Non-pigmented ciliary epithelial cell (primary cell): ENCODE measurements at regions not wholly inside any gene's neighbourhood (a gene's known extent, or its start where the extent isn't known, plus 50 kb on each side); places are given as distances from the start of the nearest gene placed in this dataset.

ENCODE experiments used
- DNase-seq: peaks from one replicate; pipeline ENCODE4 v3.0.0-alpha.2; 2010; ENCODE audit warnings: low read depth

DNA sequence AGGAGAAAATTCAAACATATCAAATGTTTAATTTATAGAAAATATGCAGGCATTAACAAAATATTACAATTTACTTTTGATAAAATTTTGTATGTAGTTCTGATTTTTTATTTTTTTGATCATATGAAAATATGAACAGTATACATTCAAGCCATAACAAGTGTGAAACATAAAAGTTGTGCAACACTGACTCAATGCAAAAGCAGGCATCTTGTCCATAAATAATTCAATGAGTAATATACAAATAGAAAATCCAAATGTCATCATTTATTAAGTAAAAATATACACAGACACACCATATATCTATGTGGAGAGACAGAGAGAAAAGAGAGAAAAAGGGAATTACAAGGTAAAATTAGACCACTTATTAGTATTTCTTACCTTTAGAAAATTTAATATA is 1183.9 kb downstream of the SLITRK1 start:
- no peak for DNase-seq

DNA sequence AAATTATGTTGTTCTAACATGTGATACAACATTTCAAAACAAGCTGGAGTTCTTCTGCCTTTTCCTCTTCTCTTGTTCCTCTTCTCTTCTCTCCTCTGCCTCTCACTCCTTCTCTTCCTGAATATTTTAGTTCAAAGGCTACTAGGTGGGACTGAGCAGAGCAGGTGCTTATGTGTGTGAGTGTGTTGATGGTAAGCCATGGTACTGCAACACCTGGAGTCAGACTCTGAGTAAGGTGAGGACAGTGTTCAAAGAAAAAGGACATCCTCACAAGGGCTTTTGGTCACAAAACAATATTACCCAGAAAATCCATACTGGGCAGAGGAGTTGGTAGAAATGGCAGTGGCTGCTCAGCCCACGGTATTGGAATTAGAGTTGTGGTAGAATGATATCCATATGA is 1188.7 kb downstream of the SLITRK1 start:
- DNase-seq = no peak

- DNase-seq = no peak
These were observed 1193.8 kb downstream of the SLITRK1 start for GRCh38 chr13:82688400-82688994.

DNA sequence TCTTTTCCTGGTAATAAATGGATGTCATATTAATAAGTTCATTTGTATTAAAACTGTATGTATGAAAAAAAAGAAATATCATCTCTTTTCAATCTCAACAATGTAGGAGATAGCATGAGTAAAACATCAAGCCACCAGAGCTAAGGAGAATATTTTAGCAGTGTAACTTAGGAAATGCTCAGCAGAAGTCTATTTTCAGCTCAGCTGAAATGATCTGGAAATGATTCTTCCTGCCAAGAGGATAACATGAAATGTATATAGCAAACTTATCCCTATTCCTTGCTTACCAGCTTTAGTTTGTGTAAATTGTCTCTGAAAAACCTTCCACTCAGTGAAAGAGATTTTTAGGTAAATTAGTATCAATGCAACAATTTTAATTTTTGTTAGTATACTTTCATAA is 1194.4 kb downstream of the SLITRK1 start:
- DNase-seq = no peak

DNA sequence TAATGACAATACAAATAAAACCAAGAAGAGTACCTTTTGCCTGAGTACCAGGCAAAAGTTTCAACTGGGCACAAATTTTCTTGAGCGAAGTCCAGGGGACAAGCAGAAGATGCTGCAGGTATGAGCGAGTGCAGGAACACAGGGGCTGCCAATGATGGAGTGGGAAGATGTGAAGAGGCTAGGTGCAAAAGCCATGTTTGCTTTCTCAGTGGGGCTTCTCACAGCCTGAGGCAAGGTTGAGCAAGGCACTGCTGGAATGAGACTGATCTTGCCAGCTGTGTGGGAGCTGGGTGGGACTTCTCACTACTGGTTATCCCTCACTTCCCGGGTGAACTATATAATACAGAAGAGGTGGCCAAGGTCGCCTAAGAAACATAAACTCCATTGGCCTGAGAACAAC is 1200.7 kb downstream of the SLITRK1 start:
- DNase-seq = no peak

DNA sequence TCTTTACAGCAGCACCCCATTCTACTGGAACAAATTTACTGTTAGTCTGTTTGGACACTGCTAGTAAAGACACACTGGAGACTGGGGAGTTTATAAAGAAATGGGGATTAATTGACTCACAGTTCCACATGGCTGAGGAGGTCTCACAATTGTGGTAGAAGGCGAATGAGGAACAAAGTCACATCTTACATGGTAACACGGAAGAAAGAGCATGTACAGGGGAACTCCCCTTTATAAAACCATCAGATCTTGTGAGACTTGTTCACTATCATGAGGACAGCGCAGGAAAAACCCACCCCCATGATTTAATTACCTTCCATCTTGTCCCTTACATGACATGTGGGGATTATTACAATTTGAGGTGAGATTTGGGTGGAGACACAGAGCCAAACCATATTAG is 1204.2 kb downstream of the SLITRK1 start:
- no peak for DNase-seq

- no peak for DNase-seq
These were observed 1207.2 kb downstream of the SLITRK1 start for GRCh38 chr13:82675024-82675423.

- DNase-seq = no peak
These were observed 1207.7 kb downstream of the SLITRK1 start for GRCh38 chr13:82674546-82674945.

GRCh38 chr13:82672248-82672647 is 1210.0 kb downstream of the SLITRK1 start:
- no peak for DNase-seq

DNA sequence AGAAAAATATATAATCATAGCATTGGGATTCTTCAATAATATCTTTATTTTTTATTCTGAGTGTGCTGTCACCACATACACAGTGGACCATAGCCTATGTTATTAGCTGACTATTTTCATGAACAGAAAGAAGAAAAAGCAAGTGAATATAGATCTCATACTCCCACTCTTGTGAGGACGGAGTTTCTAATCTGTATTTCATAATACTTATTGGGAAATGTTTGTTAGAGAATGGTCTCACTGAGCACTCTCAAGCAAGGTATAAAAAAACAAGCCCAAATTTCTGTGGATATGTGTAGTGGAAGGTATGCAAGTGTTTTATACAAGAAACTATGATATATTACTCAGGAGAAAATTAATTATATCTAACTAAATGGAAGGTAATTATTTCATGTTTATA is 1218.1 kb downstream of the SLITRK1 start:
- DNase-seq = no peak

DNA sequence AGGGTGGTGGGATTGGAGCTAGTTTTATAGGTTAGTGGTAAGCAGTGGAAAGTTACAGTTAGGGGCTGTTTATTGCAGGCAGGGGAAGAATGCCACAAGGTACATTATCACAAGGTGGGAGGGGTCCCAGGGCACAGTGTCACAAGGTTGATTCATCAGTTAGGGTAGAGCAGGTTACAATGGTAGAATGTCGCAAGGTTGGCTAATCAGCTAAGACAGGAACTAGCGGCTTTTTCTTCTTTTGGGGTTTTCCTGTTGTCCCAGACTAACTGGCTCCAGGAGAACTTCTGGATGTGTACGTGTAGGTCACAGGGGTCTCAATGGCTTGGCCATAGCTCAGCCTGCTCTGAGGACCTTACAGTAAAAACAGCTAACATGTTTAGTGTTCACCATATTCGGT is 1221.1 kb downstream of the SLITRK1 start:
- DNase-seq = no peak

DNA sequence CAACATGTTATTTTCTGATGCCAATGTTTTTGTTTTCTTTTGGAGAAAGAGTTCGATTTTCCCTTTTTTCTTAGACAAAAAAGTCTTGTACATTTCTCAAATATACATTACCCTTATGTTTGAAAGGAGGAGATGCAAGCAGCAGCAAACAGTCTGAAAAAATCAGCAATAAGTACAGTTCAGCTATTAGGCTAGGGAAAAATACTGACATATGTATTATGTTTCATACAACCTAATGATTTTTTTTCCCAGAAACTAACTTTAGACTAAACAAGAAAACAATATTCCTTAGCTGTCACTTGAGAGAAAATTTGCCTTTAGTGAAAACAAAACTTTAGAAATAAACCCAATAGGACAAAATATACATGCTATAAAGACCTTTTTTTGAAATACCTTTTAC is 1223.5 kb downstream of the SLITRK1 start:
- DNase-seq = no peak

GRCh38 chr13:82657471-82657870 is 1224.8 kb downstream of the SLITRK1 start:
- DNase-seq = no peak

DNA sequence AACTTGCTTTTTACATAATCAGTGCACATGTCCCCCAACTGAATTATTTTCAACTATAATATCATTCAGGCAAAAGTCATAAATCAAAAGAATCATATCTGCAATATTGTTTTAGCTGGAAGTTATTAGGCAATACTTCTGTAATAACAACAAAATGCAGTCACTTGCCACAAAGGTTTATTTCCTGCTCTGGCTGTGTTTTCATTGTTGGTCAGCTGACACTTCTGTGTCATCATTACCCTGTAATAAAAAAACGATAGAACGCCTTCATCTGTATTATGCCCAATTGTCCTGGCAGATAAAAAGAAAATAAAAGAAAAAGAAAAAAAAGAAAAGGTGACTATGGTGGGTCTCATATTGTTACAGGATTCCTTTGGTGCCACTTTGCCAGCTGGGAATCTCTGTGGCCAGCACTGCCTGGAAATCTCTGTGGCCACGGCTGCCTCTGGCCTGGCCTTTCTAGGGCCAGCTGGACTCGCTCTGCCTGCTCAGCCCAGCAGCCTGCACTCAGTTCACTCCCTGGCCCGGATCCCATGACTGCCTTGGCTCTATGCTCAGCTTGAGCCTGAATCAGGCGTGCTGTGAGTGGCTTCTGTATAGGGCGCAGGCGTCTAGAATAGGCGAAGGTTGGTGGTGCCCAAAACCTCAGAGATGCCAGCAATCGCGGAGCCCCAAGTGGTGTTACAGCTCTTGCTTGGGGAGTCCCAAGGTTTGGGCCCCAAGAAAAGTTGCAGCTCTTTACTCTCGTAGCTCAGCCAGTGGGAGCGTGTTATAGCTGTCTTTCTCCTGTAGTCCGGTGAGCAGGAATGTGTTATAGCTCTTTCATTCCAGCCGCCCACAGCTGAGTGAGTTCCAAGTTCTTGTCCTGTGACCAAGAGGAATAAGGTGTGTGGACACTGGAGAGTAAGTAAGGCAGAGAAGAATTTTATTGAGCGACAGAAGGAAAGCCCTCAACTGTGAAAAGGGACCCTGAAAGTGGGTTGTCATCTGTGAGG is 1227.1 kb downstream of the SLITRK1 start:
- DNase-seq = no peak

DNA sequence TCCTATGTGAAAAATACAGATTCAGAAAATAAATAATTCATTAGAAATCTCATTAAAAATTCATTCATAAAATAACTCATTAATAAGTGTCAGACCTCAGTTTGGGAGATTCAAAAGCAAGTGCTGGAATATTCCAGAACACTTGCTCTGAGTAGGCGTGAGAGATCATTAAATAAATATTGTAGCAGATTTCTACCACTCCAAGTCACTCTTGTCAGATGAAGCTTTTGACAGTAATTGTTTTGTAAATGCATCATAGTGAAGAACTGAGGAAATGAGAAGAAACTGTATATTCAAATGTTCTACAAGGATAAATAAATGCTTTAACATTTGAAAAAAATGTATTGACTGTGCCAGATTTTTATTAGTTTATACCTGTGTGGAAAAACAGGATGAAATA is 1228.1 kb downstream of the SLITRK1 start:
- no peak for DNase-seq

- DNase-seq = no peak
These were observed 1234.7 kb downstream of the SLITRK1 start for GRCh38 chr13:82647540-82647939.

DNA sequence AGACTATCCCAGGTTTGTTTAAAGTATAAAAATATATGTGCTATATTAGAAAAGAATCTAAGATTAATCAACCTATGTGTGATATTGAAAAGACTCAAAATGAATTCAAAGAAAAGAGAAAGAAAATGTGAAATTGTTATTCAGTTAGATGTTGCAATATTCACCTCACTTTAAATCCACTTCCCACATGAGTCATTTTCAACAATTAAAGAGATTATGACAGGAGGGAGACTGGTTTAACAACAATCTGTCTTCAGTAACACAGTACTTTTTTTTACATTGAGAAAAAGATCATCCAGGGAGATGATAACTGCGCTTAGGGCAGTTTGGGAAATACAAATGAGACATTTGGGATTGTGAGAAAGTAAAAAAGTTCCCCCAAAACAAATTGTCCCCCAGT is 1246.2 kb downstream of the SLITRK1 start:
- DNase-seq = no peak

DNA sequence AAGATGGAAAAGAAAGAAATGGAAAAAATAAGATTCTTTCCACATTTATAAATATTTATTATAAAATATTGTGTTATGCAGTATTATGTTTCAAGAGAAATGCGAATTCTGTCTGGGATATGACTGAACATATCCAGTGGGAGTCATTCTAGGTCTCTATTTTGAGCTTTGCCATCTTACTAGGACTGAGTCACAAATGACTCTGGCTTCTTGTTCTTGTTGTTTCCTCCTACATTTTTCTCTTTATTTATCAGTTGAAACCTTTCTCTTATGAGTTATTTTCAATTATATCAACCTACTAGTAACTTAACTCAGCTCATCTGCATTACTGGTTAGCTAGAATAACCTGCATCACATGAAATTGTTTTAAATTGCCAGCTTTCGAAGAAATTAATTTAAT is 1247.3 kb downstream of the SLITRK1 start:
- no peak for DNase-seq

DNA sequence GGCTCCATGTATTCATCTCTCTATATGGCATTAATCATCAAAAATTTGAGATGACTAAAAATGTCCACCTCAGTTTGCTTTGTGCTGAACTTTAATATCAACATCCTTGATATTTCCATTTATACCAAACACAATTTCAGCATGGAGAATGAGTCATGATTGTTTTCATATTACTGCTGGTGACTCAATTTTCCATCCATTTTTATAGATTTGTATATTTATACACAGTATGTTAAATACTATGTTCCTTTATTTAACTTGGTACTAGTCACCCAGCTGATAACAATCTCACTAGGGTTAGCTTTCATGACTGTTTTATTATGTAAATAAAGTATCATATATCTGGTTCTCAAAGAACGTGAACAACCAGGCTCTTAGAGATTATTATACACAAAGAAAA is 1255.1 kb downstream of the SLITRK1 start:
- peak; percentile 61 for DNase-seq

DNA sequence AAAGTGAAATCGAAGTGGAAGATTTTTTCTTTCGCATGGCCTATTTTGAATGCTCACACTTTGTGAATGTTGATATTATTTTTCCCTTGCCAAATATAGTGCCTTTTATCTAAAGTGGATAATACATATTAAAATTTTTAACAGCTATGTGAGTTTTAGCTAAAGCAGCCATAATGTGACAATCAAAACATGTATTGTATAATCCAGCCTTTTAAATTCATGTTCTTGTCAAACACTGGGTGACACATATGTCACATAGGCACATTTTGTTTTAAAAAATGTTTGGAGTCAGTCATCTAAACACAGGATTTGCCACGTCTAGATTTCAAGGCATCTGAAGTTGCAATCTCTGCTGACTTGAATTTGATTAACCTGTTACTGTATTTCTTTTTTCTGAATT is 1256.6 kb downstream of the SLITRK1 start:
- no peak for DNase-seq

DNA sequence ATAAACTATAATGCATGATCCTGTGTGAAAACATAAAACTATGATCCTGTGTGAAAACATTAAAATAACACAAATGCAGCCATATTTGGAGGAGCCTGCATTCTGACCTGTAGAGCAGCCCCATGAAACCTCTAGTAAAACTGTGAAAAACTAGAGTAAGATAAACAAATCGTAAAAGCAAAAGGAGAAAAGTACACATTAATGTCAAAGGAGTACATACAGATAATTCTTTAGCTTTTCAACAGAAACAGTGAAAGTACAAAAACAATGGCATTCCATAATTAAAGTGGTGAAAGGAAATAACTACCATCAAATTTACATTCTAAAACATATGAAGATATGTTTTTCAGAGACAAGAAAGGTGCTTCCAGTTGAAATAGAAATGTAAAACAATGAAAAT is 1267.2 kb downstream of the SLITRK1 start:
- no peak for DNase-seq

DNA sequence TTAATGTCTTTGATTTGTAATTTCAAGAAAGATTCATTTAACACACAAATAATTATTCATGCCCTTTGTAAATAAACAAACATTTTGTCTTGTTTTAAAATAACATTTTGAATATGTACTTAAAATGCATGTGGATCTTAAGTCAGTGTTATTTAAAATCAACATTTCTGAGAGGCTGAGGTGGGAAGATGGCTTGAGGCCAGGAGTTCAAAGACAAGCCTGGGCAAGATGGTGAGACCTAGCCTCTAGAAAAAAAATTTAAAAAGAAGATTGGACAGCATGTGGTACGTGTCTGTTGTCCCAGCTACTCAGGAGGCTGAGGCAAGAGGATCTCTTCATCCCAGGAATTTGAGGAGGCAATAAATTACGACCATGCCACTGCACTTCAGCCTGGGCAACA is 1268.2 kb downstream of the SLITRK1 start:
- no peak for DNase-seq

GRCh38 chr13:82606008-82606407 is 1276.3 kb downstream of the SLITRK1 start:
- DNase-seq = no peak

DNA sequence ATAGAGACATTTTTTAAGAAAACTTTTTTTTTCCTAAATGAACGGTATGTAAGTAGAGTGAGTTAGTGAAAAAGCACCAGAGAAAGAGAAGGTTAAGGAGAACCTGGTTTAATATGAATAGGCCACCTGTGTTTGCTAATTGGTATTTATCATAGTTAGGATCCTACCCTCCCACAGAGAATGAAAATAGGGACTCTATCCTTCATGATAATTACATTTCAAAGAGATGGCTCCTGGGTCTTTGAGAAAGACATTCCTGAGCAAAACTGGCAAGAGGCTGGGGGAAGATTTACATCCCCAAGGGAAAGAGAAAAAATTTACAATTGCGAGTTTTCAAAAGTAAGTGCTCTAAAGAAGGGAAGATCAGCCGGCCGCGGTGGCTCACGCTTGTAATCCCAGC is 1284.5 kb downstream of the SLITRK1 start:
- DNase-seq = no peak
